C4-2B (cell line): ENCODE measurements at regions not wholly inside any gene's neighbourhood (a gene's known extent, or its start where the extent isn't known, plus 50 kb on each side); places are given as distances from the start of the nearest gene placed in this dataset.

Experiments
- H3K27ac ChIP-seq: fragments of 450-650 bp; 2 replicates; pipeline ENCODE4 v1.5.1; 2017
- ZFX ChIP-seq: fragments of 450-650 bp; IDR thresholded peaks from 2 replicates; pipeline ENCODE4 v1.6.1; 2017
- TF ChIP-seq, protein P1 (sequence below): fragments of 450-650 bp; conservative IDR thresholded peaks from 2 replicates; pipeline ENCODE4 v1.5.1; 2017; ENCODE audit warnings: mild to moderate bottlenecking

DNA sequence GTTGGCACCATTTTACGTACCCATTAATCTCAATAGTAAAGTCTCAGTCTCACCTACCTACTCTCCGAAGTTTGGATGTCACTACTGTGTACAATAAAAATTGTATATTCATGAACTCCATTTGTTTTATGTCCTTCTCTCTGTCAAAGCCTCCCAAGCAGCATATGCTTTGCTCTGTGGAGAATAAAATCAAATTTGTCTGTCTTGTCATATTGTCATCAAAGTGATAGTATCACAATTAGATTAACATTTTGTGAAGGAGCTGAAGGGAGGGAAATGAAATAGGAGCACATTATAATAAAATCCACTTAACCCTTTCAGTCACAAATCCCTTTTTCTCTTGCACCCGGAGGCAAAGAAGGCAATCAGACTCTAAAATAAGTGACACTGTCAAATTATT is 177.1 kb upstream of the RRP15 start:
- no peak overlapping the region for H3K27ac ChIP-seq
- TF ChIP-seq ZFX = no peak
- TF ChIP-seq, protein P1, sequence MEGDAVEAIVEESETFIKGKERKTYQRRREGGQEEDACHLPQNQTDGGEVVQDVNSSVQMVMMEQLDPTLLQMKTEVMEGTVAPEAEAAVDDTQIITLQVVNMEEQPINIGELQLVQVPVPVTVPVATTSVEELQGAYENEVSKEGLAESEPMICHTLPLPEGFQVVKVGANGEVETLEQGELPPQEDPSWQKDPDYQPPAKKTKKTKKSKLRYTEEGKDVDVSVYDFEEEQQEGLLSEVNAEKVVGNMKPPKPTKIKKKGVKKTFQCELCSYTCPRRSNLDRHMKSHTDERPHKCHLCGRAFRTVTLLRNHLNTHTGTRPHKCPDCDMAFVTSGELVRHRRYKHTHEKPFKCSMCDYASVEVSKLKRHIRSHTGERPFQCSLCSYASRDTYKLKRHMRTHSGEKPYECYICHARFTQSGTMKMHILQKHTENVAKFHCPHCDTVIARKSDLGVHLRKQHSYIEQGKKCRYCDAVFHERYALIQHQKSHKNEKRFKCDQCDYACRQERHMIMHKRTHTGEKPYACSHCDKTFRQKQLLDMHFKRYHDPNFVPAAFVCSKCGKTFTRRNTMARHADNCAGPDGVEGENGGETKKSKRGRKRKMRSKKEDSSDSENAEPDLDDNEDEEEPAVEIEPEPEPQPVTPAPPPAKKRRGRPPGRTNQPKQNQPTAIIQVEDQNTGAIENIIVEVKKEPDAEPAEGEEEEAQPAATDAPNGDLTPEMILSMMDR = no peak

DNA sequence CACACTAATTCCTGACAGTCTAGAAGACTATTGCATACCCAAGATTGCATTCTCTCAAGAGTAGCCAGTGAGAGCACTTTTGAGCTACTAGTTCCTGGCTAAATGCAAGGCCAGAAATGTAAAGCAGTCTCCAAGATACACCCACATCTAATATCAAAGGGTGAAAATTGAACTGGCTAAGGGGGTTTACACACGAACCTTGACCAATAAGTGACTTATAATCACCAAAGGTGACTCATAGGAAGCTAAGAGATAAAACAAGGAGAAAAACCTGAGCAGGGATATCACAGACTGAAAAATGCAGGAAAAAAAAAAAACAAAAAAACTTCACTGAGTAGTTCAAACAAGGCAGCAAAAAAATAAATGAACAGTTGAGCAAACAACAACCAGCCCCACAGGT is 172.2 kb upstream of the RRP15 start:
- TF ChIP-seq, protein P1 = no peak
- no peak for TF ChIP-seq ZFX
- H3K27ac ChIP-seq = no peak overlapping the region

DNA sequence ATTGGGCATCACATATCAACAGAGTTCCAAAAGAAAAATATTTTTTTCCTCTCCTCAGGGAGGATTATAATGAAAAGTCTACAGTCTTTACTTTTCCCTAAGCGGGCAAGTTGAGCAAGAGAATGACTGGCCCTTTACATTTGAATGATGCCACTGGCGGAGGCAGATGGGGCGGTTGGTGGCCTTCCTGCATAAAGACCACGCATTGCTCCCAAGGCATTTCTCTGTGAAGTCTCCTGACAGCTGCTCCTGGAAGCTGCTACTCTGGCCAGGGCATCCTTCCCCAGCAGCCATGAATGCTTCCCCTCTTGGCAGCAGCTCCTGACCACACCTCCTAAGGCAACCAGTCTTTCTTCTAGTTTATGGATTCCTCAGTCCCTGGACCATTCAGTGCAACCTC is 161.1 kb upstream of the RRP15 start:
- H3K27ac ChIP-seq = no peak overlapping the region
- TF ChIP-seq ZFX = no peak
- TF ChIP-seq, protein P1 = no peak

DNA sequence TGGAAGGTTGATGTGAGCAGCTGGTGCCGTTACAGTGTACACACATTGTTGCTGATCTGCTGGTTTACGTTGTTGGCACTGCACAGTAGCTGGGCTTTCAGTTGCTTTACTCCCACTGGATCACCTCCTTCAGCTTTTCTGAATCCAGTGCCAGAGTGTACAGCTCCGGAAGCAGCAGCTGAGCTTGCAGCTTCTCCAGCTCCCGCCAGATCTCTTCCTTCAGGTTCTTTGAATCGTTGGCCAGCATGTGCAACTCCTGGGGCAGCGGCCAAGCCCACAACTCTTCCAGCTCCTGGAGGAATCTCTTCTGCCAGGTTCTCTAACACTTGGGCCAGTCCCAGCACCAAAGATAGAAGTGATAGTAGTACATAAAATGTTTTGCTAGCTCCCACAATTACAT is 149.7 kb upstream of the RRP15 start:
- no peak for TF ChIP-seq ZFX
- TF ChIP-seq, protein P1 = no peak
- no peak overlapping the region for H3K27ac ChIP-seq

DNA sequence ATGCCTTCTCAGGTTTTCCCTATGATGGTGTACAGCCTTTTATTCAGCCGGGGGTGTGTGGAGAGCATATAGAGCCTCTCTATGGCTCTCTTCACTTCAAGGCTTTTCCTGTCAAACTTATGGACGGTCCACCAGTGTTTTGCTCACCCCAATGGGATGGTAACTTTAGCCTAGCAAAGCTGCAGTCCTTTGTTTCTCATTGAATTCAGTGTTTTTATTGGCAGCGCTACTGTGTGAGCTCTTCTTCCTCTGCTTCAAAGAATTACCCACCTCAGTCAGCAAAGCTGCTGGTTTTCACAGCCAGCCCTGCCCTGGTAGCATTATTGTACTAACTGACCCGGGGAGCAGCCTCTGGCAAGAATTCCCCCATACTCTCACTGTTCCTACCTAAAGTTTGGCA is 145.3 kb upstream of the RRP15 start:
- TF ChIP-seq, protein P1 = no peak
- TF ChIP-seq ZFX = no peak
- no peak overlapping the region for H3K27ac ChIP-seq

DNA sequence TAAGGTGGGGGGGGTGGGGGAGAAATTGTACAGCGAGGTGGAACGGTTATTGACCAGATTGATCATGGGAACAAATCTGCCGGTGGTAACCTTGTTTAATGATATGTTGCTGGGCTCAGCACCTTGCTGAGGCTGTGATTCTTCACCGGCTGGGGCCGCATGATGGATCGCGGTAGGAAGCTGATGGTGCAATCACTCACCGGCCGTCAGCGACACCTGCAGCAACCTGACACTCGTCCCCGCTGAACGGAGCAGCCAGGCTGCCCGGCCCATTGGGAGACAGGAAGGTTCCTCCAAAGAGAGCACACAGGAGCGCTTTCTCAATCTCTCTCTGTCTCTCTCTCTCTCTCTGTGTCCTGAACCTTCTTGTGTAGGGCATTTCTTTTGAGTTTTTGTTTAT is 128.5 kb upstream of the RRP15 start:
- TF ChIP-seq, protein P1 = no peak
- no peak for TF ChIP-seq ZFX
- H3K27ac ChIP-seq = no peak overlapping the region

DNA sequence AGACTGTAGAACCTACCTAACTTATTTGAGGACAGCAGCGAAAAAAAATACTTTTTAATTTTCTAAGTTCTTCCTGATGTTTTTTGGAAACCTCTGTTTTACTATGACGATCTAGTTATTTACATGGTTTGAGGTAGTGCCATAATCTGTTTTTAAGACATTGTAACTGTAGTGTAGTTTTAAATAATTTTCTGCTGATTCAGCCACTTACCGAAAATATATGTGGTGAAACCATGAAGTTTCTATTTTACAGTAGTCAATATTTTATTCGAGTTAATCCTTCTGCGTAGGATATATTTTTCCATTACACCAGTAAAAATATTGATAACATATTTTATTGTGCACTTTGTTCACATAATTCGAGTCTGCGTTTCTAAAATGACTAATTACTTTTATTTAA is 121.7 kb upstream of the RRP15 start:
- TF ChIP-seq, protein P1 = no peak
- no peak for TF ChIP-seq ZFX
- H3K27ac ChIP-seq = no peak overlapping the region
